ENCODE measurements at regions not wholly inside any gene's neighbourhood (a gene's known extent, or its start where the extent isn't known, plus 50 kb on each side); places are given as distances from the start of the nearest gene placed in this dataset.

- peaks cover 9% of the 10 kb centered on the region for H3K4me1 ChIP-seq (ENCODE audit: insufficient read depth)
- no peak overlapping the region for H3K4me3 ChIP-seq
- no peaks in the 10 kb centered on the region for H3K9me3 ChIP-seq (ENCODE audit: low read depth)
- 81% methylated on average over 9 of the region's 9 CpGs for WGBS (ENCODE audit: low lambda C conversion rate, missing lambda C conversion rate)
- H3K27ac ChIP-seq = peak overlapping the region; percentile 54
- H3K36me3 ChIP-seq (replicated peaks; ENCODE audit: insufficient read depth, low read depth) = no peaks in the 10 kb centered on the region
- no peaks in the 10 kb centered on the region for H3K27me3 ChIP-seq
- no peaks in the 10 kb centered on the region for H4K20me1 ChIP-seq (ENCODE audit: insufficient read depth, poor library complexity, severe bottlenecking)
- no peak overlapping the region for H3K4me2 ChIP-seq
- H3K79me2 ChIP-seq = no peaks in the 10 kb centered on the region
- no peak overlapping the region for H2AFZ ChIP-seq
- H3K9me2 ChIP-seq (replicated peaks; ENCODE audit: insufficient read depth) = no peaks in the 10 kb centered on the region
- no peak for DNase-seq (ENCODE audit: low spot score)
- TF ChIP-seq CTCF (IDR thresholded peaks at IDR 0.05; ENCODE audit: poor library complexity) = no peak
- TF ChIP-seq EZH2 (IDR thresholded peaks at IDR 0.05; ENCODE audit: borderline replicate concordance) = no peak
- TF ChIP-seq EZH2phosphoT487 (IDR thresholded peaks at IDR 0.05; ENCODE audit: low read depth, severe bottlenecking, unreplicated experiment) = no peak
Observed at GRCh38 chr6:1201547-1202200, 110.2 kb upstream of the FOXQ1 start.

GRCh38 chr6:1200409-1201101, 111.3 kb upstream of the FOXQ1 start:
- H3K4me2 ChIP-seq = peak overlapping the region; percentile 3
- H3K27ac ChIP-seq = peak overlapping the region; percentile 54
- no peaks in the 10 kb centered on the region for H3K9me2 ChIP-seq (replicated peaks; ENCODE audit: insufficient read depth)
- no peak overlapping the region for H2AFZ ChIP-seq
- no peaks in the 10 kb centered on the region for H3K27me3 ChIP-seq
- H4K20me1 ChIP-seq (ENCODE audit: insufficient read depth, poor library complexity, severe bottlenecking) = no peaks in the 10 kb centered on the region
- H3K9me3 ChIP-seq (ENCODE audit: low read depth) = no peaks in the 10 kb centered on the region
- 65% methylated on average over 15 of the region's 15 CpGs for WGBS (ENCODE audit: low lambda C conversion rate, missing lambda C conversion rate)
- H3K36me3 ChIP-seq (replicated peaks; ENCODE audit: insufficient read depth, low read depth) = no peaks in the 10 kb centered on the region
- peak; percentile 58 for DNase-seq (ENCODE audit: low spot score)
- TF ChIP-seq CTCF (IDR thresholded peaks at IDR 0.05; ENCODE audit: poor library complexity) (no peak), EZH2 (IDR thresholded peaks at IDR 0.05; ENCODE audit: borderline replicate concordance) (no peak), EZH2phosphoT487 (IDR thresholded peaks at IDR 0.05; ENCODE audit: low read depth, severe bottlenecking, unreplicated experiment) (no peak)
- no peaks in the 10 kb centered on the region for H3K79me2 ChIP-seq
- H3K4me3 ChIP-seq = no peak overlapping the region
- peaks cover 9% of the 10 kb centered on the region for H3K4me1 ChIP-seq (ENCODE audit: insufficient read depth)

GRCh38 chr6:1200081-1200408, 111.9 kb upstream of the FOXQ1 start:
- WGBS (ENCODE audit: low lambda C conversion rate, missing lambda C conversion rate) = 69% methylated on average over 2 of the region's 2 CpGs
- TF ChIP-seq EZH2 (IDR thresholded peaks at IDR 0.05; ENCODE audit: borderline replicate concordance) (no peak), EZH2phosphoT487 (IDR thresholded peaks at IDR 0.05; ENCODE audit: low read depth, severe bottlenecking, unreplicated experiment) (no peak), CTCF (IDR thresholded peaks at IDR 0.05; ENCODE audit: poor library complexity) (no peak)
- DNase-seq (ENCODE audit: low spot score) = no peak
- peaks cover 2% of the 10 kb centered on the region for H3K9me3 ChIP-seq (ENCODE audit: low read depth)
- no peaks in the 10 kb centered on the region for H3K79me2 ChIP-seq
- H3K4me3 ChIP-seq = no peak overlapping the region
- H4K20me1 ChIP-seq (ENCODE audit: insufficient read depth, poor library complexity, severe bottlenecking) = no peaks in the 10 kb centered on the region
- peaks cover 9% of the 10 kb centered on the region for H3K4me1 ChIP-seq (ENCODE audit: insufficient read depth)
- no peak overlapping the region for H2AFZ ChIP-seq
- peak overlapping the region; percentile 54 for H3K27ac ChIP-seq
- no peak overlapping the region for H3K4me2 ChIP-seq
- H3K27me3 ChIP-seq = no peaks in the 10 kb centered on the region
- H3K36me3 ChIP-seq (replicated peaks; ENCODE audit: insufficient read depth, low read depth) = no peaks in the 10 kb centered on the region
- no peaks in the 10 kb centered on the region for H3K9me2 ChIP-seq (replicated peaks; ENCODE audit: insufficient read depth)

Measured in hepatocyte (in vitro differentiated cells).